GM19468 (cell line): ENCODE measurements at regions not wholly inside any gene's neighbourhood (a gene's known extent, or its start where the extent isn't known, plus 50 kb on each side); places are given as distances from the start of the nearest gene placed in this dataset.

ENCODE experiments used
- ATAC-seq: cut with Tn5 transposase; IDR thresholded peaks from one replicate; pipeline ENCODE4 v1.9.1; 2021; ENCODE audit warnings: mild to moderate bottlenecking, moderate library complexity, moderate number of reproducible peaks; ENCODE audit not compliant: unreplicated experiment; ENCODE audit errors: extremely low read depth

DNA sequence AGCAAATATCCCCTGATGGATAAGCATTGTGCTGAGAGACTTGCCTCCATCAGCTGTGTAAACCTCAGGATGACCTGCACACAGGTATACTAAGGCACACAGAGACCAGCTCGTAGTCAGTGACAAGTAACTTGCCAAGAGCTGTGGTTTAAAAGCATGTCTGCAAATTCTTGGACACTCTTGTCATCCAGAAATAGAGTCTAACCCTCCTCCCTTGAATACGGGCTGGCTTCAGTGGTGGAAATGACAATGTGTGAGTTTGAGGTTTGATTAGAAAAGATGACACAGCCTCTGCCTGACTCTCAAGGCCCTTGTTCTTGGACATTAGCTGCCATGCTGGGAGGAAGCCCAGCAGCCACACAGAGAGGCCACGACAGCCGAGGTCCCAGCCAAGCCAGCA lies 114.4 kb downstream of the GADD45G start:
- ATAC-seq, result no peak

GRCh38 chr9:89720696-89721175 lies 115.9 kb downstream of the GADD45G start:
- no peak for ATAC-seq

GRCh38 chr9:89721176-89721700 lies 116.4 kb downstream of the GADD45G start:
- no peak for ATAC-seq

GRCh38 chr9:89721971-89722530 lies 117.2 kb downstream of the GADD45G start:
- no peak for ATAC-seq

DNA sequence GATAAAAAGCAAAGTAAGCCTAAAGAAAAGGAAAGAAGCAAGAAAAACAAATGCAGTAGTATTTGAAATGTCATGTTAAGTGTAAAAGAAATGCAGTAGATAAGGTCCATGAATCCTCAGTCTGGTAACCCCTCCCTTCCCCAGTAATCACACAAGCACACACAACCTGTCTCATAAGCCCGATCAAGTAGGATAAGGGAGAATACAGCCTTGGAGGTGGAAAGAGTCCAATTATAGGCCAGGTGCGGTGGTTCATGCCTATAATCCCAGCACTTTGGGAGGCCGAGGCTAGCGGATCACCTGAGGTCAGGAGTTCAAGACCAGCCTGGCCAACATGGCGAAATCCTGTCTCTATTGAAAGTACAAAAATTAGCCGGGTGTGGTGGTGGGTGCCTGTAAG lies 117.9 kb downstream of the GADD45G start:
- no peak for ATAC-seq

GRCh38 chr9:89723469-89724100 lies 118.8 kb downstream of the GADD45G start:
- ATAC-seq, result no peak

- no peak for ATAC-seq
Measured at GRCh38 chr9:89724659-89725058, 119.8 kb downstream of the GADD45G start.

DNA sequence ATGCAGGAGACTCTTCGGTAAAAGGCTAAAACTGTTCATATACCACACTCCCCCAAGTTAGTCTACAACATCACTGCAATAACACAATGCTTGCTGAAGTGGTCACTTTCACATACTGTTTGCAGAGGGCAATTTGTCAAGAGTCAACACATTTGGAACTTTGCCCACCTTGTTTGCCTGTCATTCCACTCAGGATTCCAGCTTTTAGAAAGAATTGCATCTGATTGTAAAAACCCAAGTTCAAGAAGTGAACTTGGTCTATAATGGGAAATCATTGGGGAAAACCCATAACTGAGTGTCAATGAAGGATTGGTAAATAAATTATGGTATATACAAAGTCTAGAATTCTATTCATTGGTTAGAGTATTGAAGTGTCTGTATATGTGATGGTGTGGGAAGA lies 120.5 kb downstream of the GADD45G start:
- no peak for ATAC-seq

DNA sequence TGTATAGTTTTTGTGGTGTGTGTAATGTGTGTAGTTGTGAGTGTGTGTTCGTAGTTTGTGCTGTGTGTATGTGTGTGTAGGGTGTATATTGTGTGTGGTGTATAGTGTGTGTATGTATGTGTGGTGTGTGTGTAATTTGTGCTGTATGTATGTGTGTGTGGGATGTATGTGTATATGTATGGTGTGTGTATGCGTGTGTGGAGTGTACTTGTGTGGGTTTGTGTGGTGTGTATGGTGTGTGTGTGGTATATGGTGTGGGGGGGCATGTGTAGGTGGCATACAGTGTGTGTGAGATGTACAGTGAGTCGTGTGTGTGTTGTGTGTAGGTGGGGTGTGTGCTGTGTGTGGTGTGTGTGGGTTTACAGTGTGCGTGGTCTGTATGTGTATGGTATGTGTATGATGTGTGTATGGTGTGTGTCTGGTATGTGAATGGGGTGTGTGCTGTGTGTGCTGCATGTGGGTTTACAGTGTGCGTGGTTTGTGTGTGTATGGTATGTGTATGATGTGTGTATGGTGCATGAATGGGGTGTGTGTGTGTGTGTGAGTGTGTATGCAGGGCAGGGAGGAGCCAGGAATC lies 125.2 kb downstream of the GADD45G start:
- no peak for ATAC-seq

DNA sequence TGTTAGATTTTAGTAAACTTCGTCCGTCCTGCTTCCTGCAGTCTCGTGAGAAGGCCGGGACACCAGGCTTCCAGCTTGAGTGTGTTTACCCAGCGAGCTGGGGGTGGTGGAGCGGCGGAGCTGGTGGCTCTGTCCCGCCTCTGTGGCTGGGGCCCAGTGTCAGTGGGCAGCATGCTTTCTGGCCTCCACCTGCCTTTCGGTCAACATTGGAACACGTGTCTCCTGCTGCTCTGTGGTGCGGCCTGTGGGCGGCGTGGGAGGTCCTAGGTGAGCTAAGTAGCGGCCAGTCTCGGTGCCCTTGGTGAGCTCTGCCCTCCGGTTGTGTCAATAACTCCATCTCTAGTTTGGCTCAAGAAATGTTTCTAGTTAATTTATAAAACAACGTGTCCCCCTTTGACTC lies 125.9 kb downstream of the GADD45G start:
- no peak for ATAC-seq

- no peak for ATAC-seq
Measured at GRCh38 chr9:89731262-89732182, 126.7 kb downstream of the GADD45G start.

DNA sequence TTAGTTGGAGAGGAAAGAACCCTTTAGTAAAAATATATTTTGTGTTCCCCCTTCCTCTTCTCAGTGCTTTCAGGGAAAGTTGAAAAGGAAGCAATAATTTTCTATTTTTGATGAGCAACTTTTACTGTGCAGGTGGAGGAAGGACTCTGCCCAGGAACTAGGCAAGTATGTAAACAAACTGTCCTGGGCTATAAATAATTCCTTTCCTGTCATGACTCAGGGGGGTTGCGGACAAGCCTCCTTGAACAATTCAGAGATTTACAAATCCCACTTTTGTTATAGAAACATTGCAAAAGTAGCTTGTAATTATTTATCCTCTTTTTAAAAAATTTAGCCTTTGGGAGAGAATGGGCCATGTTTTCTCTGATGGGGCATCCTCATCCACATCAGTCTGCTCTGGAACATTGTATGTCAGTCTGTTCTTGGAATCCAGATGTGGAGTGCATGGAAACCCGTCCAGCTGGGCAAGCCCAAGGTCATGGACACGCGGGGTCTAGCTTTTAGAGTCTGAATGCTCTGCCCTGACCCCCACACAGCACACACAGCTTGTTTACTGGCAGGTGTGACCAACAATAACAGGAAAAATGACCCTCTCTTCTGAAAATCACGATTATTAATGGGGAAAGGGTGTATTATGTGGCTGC lies 127.6 kb downstream of the GADD45G start:
- no peak for ATAC-seq

- no peak for ATAC-seq
Measured at GRCh38 chr9:89732939-89733324, 128.1 kb downstream of the GADD45G start.

GRCh38 chr9:89734600-89735041 lies 129.8 kb downstream of the GADD45G start:
- ATAC-seq, result no peak

DNA sequence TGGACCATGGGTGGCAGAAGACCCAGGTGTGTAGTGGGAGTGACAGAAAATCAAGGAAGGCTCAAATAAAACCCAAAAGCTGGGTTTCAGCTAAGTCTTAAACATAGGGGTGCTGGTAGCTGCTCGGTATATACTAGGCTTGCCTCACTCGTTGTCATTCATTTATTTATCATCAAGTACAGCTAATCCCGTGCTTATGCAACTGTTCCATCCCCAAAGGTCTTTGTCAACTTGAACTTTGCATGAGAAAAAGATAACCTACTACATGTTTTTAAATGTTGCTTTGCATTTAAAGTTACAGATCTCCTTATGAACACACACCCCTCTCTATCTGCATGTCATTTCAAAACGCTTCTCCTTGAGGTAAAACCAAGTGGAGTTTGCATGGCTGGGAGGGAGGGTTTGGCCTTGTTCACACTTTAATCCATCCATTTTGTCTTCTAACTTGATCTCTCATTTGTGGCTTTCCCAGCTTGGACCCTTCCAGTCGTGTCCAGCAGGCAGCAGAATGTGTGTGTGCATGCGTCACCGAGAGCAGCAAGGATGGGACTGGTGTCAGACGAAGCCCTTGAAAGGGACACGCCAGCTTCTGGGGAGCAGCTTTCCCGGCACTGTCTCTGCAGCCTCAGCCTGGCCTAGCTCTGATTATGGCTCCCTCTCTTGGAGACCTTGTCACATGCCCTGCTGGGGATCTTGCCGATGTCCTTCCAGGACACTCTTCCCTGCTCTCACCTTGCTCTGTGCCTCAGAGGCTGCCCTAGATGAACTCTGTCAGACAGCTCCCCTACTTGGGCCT lies 133.5 kb downstream of the GADD45G start:
- ATAC-seq, result no peak

- ATAC-seq, result no peak
Measured at GRCh38 chr9:89739511-89739910, 134.7 kb downstream of the GADD45G start.

DNA sequence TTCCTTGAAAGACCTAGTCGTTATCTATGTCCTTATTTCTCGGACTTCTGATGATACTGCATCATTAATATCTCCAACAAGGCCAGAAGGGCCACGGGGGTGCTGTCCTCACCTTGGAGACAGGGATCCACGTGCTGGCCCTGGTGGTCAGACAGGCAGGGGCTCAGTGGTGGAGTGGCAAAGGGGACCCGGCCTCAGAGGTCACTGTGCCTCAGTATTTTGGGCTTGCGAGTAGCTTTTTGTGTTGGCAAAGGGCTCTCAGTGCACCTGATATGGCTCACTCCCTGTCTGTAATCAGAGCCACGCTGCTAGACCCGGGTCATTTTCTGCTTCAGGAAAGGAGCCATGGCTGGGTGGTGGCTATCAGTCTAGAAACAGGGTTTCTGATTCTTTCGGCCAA lies 135.1 kb downstream of the GADD45G start:
- ATAC-seq, result no peak

- no peak for ATAC-seq
Measured at GRCh38 chr9:89740722-89741121, 135.9 kb downstream of the GADD45G start.

DNA sequence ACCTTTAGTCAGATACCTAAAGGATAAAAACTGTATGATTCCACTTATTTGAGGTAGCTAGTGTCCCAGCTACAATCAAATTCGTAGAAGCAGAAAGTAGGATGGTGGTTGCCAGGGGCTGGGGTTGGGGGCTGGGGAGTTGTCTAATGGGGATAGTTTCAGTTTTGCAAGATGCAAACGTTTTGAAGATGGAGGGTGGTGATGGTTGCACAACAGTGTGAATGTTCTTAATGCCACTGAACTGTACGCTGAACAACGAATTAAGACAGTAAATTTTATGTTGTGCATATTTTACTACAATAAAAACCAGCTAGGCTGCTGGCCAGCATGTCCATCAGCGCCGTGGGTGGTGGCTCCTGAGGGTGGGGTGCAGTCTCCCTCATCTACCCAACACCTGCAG lies 137.8 kb downstream of the GADD45G start:
- ATAC-seq, result no peak
